ENCODE measurements at regions not wholly inside any gene's neighbourhood (a gene's known extent, or its start where the extent isn't known, plus 50 kb on each side); places are given as distances from the start of the nearest gene placed in this dataset.

GRCh38 chr7:121666306-121666705, 206.7 kb upstream of the PTPRZ1 start:
- no peak for TF ChIP-seq EZH2 (IDR thresholded peaks at IDR 0.05)
- TF ChIP-seq, protein P1, sequence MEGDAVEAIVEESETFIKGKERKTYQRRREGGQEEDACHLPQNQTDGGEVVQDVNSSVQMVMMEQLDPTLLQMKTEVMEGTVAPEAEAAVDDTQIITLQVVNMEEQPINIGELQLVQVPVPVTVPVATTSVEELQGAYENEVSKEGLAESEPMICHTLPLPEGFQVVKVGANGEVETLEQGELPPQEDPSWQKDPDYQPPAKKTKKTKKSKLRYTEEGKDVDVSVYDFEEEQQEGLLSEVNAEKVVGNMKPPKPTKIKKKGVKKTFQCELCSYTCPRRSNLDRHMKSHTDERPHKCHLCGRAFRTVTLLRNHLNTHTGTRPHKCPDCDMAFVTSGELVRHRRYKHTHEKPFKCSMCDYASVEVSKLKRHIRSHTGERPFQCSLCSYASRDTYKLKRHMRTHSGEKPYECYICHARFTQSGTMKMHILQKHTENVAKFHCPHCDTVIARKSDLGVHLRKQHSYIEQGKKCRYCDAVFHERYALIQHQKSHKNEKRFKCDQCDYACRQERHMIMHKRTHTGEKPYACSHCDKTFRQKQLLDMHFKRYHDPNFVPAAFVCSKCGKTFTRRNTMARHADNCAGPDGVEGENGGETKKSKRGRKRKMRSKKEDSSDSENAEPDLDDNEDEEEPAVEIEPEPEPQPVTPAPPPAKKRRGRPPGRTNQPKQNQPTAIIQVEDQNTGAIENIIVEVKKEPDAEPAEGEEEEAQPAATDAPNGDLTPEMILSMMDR (IDR thresholded peaks at IDR 0.05): no peak
- TF ChIP-seq EZH2phosphoT487 (IDR thresholded peaks at IDR 0.05): no peak

All from neural progenitor cell (in vitro differentiated cells).